Loucy (cell line): ENCODE measurements at regions not wholly inside any gene's neighbourhood (a gene's known extent, or its start where the extent isn't known, plus 50 kb on each side); places are given as distances from the start of the nearest gene placed in this dataset.

Experiments
- H2AFZ ChIP-seq: fragments of 200-600 bp; sonication (generic); 2 replicates; pipeline ENCODE4 v1.6.0; 2016; ENCODE audit warnings: antibody characterized with exemption, mild to moderate bottlenecking, low read length, moderate library complexity
- H3F3A ChIP-seq: fragments of 200-600 bp; 2 replicates; pipeline ENCODE4 v1.6.0; 2016; ENCODE audit warnings: antibody characterized with exemption, low read depth, mild to moderate bottlenecking
- H3K27me3 ChIP-seq: fragments of 200-600 bp; sonication (generic); 2 replicates; pipeline ENCODE4 v1.6.1; 2014; ENCODE audit warnings: low read length, mild to moderate bottlenecking; ENCODE audit not compliant: insufficient read depth, poor library complexity, severe bottlenecking
- H3K36me3 ChIP-seq: fragments of 200-600 bp; sonication (generic); 2 replicates; pipeline ENCODE4 v1.6.1; 2016; ENCODE audit warnings: low read length; ENCODE audit not compliant: insufficient read depth
- H3K4me1 ChIP-seq: fragments of 200-600 bp; sonication (generic); 2 replicates; pipeline ENCODE4 v1.5.1; 2014; ENCODE audit warnings: low read length, mild to moderate bottlenecking; ENCODE audit not compliant: insufficient read depth, poor library complexity, severe bottlenecking
- H3K4me2 ChIP-seq: fragments of 200-600 bp; sonication (generic); 2 replicates; pipeline ENCODE4 v1.6.0; 2014; ENCODE audit warnings: antibody characterized with exemption, low read length, low read depth, mild to moderate bottlenecking; ENCODE audit not compliant: poor library complexity, severe bottlenecking
- H3K4me3 ChIP-seq: fragments of 200-600 bp; sonication (generic); 2 replicates; pipeline ENCODE4 v1.5.1; 2014; ENCODE audit warnings: low read length, mild to moderate bottlenecking, mixed read lengths; ENCODE audit not compliant: poor library complexity, severe bottlenecking
- H3K79me2 ChIP-seq: fragments of 200-600 bp; sonication (generic); 2 replicates; pipeline ENCODE4 v1.6.1; 2014; ENCODE audit warnings: low read length; ENCODE audit not compliant: insufficient read depth
- H3K9ac ChIP-seq: fragments of 200-600 bp; sonication (generic); 2 replicates; pipeline ENCODE4 v1.6.0; 2014; ENCODE audit warnings: mild to moderate bottlenecking, low read depth, low read length, moderate library complexity; ENCODE audit not compliant: poor library complexity, severe bottlenecking
- H3K9me2 ChIP-seq: fragments of 200-600 bp; sonication (generic); replicated peaks from 2 replicates; pipeline ENCODE4 v1.6.1; 2016; ENCODE audit warnings: low read depth, low read length, mixed read lengths
- H3K9me3 ChIP-seq: fragments of 200-600 bp; sonication (generic); 2 replicates; pipeline ENCODE4 v1.6.1; 2014; ENCODE audit warnings: mild to moderate bottlenecking, antibody characterized with exemption, low read length, low read depth; ENCODE audit not compliant: insufficient read depth
- H4K20me1 ChIP-seq: fragments of 200-600 bp; sonication (generic); 2 replicates; pipeline ENCODE4 v1.6.0; 2014; ENCODE audit warnings: antibody characterized with exemption, low read length, mild to moderate bottlenecking; ENCODE audit not compliant: insufficient read depth, poor library complexity, severe bottlenecking
- CTCF ChIP-seq: fragments of 200-600 bp; sonication (generic); conservative IDR thresholded peaks from 2 replicates; pipeline ENCODE4 v1.5.1; 2014; ENCODE audit warnings: mild to moderate bottlenecking, antibody characterized with exemption, low read length
- EZH2phosphoT487 ChIP-seq: fragments of 200-600 bp; IDR thresholded peaks from 2 replicates; pipeline ENCODE4 v1.6.1; 2018; ENCODE audit warnings: antibody characterized with exemption, mild to moderate bottlenecking, moderate library complexity, borderline replicate concordance

- H3K4me3 ChIP-seq: no peak overlapping the region
- H3K4me2 ChIP-seq: no peak overlapping the region
- no peak overlapping the region for H2AFZ ChIP-seq
- no peaks in the 10 kb centered on the region for H3K9me3 ChIP-seq
- TF ChIP-seq CTCF (no peak), EZH2phosphoT487 (no peak)
- H3F3A ChIP-seq: no peaks in the 10 kb centered on the region
- H3K36me3 ChIP-seq: no peaks in the 10 kb centered on the region
- no peaks in the 10 kb centered on the region for H3K4me1 ChIP-seq
- H4K20me1 ChIP-seq: no peaks in the 10 kb centered on the region
- H3K9me2 ChIP-seq: no peaks in the 10 kb centered on the region
- no peaks in the 10 kb centered on the region for H3K27me3 ChIP-seq
- no peak overlapping the region for H3K9ac ChIP-seq
- H3K79me2 ChIP-seq: no peaks in the 10 kb centered on the region
These were observed 113.6 kb downstream of the AXIN2 start for GRCh38 chr17:65447823-65448222.

GRCh38 chr17:65446838-65447526 is 114.5 kb downstream of the AXIN2 start:
- H4K20me1 ChIP-seq: no peaks in the 10 kb centered on the region
- H3K9ac ChIP-seq: no peak overlapping the region
- H3K27me3 ChIP-seq: no peaks in the 10 kb centered on the region

GRCh38 chr17:65446043-65446442 is 115.4 kb downstream of the AXIN2 start:
- no peak for TF ChIP-seq EZH2phosphoT487
- TF ChIP-seq CTCF: no peak
- Histone ChIP-seq H2AFZ (no peak overlapping the region), H3K79me2 (no peaks in the 10 kb centered on the region)

More at GRCh38 chr17:65446838-65447526, 114.5 kb downstream of the AXIN2 start:
- no peaks in the 10 kb centered on the region for H3K4me1 ChIP-seq
- no peaks in the 10 kb centered on the region for H3K36me3 ChIP-seq
- H2AFZ ChIP-seq: no peak overlapping the region
- no peak for TF ChIP-seq CTCF
- TF ChIP-seq EZH2phosphoT487: no peak
- no peaks in the 10 kb centered on the region for H3K9me2 ChIP-seq
- no peak overlapping the region for H3K4me2 ChIP-seq
- H3K4me3 ChIP-seq: no peak overlapping the region
- H3F3A ChIP-seq: no peaks in the 10 kb centered on the region
- H3K9me3 ChIP-seq: no peaks in the 10 kb centered on the region
- H3K79me2 ChIP-seq: no peaks in the 10 kb centered on the region

More at GRCh38 chr17:65446043-65446442, 115.4 kb downstream of the AXIN2 start:
- Histone ChIP-seq H3K27me3 (no peaks in the 10 kb centered on the region), H3K9me2 (no peaks in the 10 kb centered on the region), H4K20me1 (no peaks in the 10 kb centered on the region), H3K36me3 (no peaks in the 10 kb centered on the region), H3K9ac (no peak overlapping the region), H3K4me2 (no peak overlapping the region), H3K4me1 (no peaks in the 10 kb centered on the region), H3K9me3 (no peaks in the 10 kb centered on the region), H3K4me3 (no peak overlapping the region), H3F3A (no peaks in the 10 kb centered on the region)
